K562 (cell line): ENCODE measurements at regions not wholly inside any gene's neighbourhood (a gene's known extent, or its start where the extent isn't known, plus 50 kb on each side); places are given as distances from the start of the nearest gene placed in this dataset.

Experiments
- ATAC-seq: fragments of 200-7000 bp; cut with Tn5 transposase; 3 replicates; pipeline ENCODE4 v1.9.1; 2020; ENCODE audit warnings: moderate library complexity
- BruUV-seq: library from RNA; stranded (reverse); fragments of 400-500 nt; replicated peaks from 2 replicates; lab custom pipeline; 2021; lab: Mats Ljungman, UMichigan
- CTCF ChIA-PET: fragments of 300-600 bp; formaldehyde crosslinking; extraction: SDS; loops from one replicate; lab custom pipeline; 2021; ENCODE audit warnings: low intra/inter-chr PET ratio; lab: Yijun Ruan, JAX
- POLR2A ChIA-PET: fragments of 300-600, 350-650 bp; sonication (Branson Sonifier 250); formaldehyde crosslinking; extraction: SDS; loops from one replicate; lab custom pipeline; 2021; ENCODE audit warnings: antibody characterized with exemption, inconsistent platforms; lab: Yijun Ruan, JAX
- DNase-seq, 4 experiments: peaks; one replicate each; pipeline versions ENCODE4 v3.0.0 to v3.0.0-alpha.2; 2011 to 2018; ENCODE audit warnings: low spot score in 3 of 4, mixed read lengths in 3 of 4; ENCODE audit errors: extremely low read depth in 1 of 4
- FAIRE-seq: peaks from 2 replicates; lab custom pipeline; 2011; peaks lifted over from hg19 to GRCh38; lab: Jason Lieb, UNC
- H2AFZ ChIP-seq: 2 replicates; pipeline ENCODE4 v1.6.0; 2011; ENCODE audit warnings: low read depth, low read length, control low read depth, inconsistent platforms
- H3K27ac ChIP-seq: fragments of 200-600 bp; 3 replicates; pipeline ENCODE4 v1.8.0; 2011; ENCODE audit warnings: low read depth, mild to moderate bottlenecking, control low read depth, inconsistent platforms, low read length, moderate library complexity, mixed read lengths; ENCODE audit errors: extremely low read depth
- H3K27me3 ChIP-seq, 2 experiments: fragments of 300-600 bp in 1 of 2; 2 replicates in 1 of 2; 3 replicates in 1 of 2; pipeline versions ENCODE4 v1.6.0 to v1.8.0; 2011; ENCODE audit warnings: inconsistent platforms in 2 of 2, low read length in 2 of 2, mild to moderate bottlenecking in 1 of 2, mixed read lengths in 1 of 2, moderate library complexity in 1 of 2; ENCODE audit not compliant: control insufficient read depth in 2 of 2, insufficient read depth in 2 of 2
- H3K36me3 ChIP-seq: fragments of 300-600 bp; 3 replicates; pipeline ENCODE4 v1.8.0; 2011; ENCODE audit warnings: mild to moderate bottlenecking, low read length, inconsistent platforms; ENCODE audit not compliant: control insufficient read depth, insufficient read depth
- H3K4me1 ChIP-seq, 2 experiments: fragments of 200-600 bp in 1 of 2; replicated peaks in 1 of 2; 2 replicates in 1 of 2; 3 replicates in 1 of 2; pipeline versions ENCODE4 v1.5.1 to v1.8.0; 2011; ENCODE audit warnings: inconsistent platforms in 2 of 2, low read length in 2 of 2, mild to moderate bottlenecking in 1 of 2, mixed read lengths in 1 of 2, moderate library complexity in 1 of 2; ENCODE audit not compliant: control insufficient read depth in 2 of 2, insufficient read depth in 2 of 2
- H3K4me2 ChIP-seq: 2 replicates; pipeline ENCODE4 v1.6.1; 2011; ENCODE audit warnings: low read length, control low read depth, inconsistent platforms, mixed read lengths; ENCODE audit not compliant: insufficient read depth
- H3K4me3 ChIP-seq: fragments of 200-600 bp; sonication (generic), shearing (Covaris generic); 2 replicates; pipeline ENCODE4 v1.5.1; 2016; ENCODE audit warnings: control low read depth, inconsistent platforms
- H3K79me2 ChIP-seq: fragments of 200-600 bp; 3 replicates; pipeline ENCODE4 v1.8.0; 2011; ENCODE audit warnings: low read length, inconsistent platforms; ENCODE audit not compliant: control insufficient read depth, insufficient read depth
- H3K9ac ChIP-seq, 2 experiments: 2 replicates each; pipeline versions ENCODE4 v1.6.0 to v1.6.1; 2011; ENCODE audit warnings: low read depth in 2 of 2, low read length in 2 of 2, control low read depth in 1 of 2, inconsistent platforms in 1 of 2, mild to moderate bottlenecking in 1 of 2, mixed read lengths in 1 of 2; ENCODE audit not compliant: insufficient read depth in 1 of 2
- H3K9me1 ChIP-seq: one replicate; pipeline ENCODE4 v1.6.0; 2011; ENCODE audit warnings: inconsistent platforms, mild to moderate bottlenecking, low read length, moderate library complexity; ENCODE audit not compliant: control insufficient read depth, insufficient read depth
- H3K9me3 ChIP-seq: replicated peaks from 2 replicates; pipeline ENCODE4 v1.5.1; 2011; ENCODE audit warnings: low read depth, low read length, inconsistent platforms; ENCODE audit not compliant: control insufficient read depth, insufficient read depth
- H4K20me1 ChIP-seq: replicated peaks from 2 replicates; pipeline ENCODE4 v1.6.1; 2011; ENCODE audit warnings: low read length, inconsistent platforms, mixed read lengths; ENCODE audit not compliant: control insufficient read depth, insufficient read depth
- DIDO1 ChIP-seq: fragments of 450-650 bp; IDR thresholded peaks from 2 replicates; pipeline ENCODE4 v1.6.1; 2016; ENCODE audit warnings: low read depth, missing biosample characterization, missing genetic modification characterization
- FOXJ3 ChIP-seq: sonication (generic); formaldehyde crosslinking; IDR thresholded peaks from 2 replicates; pipeline ENCODE4 v1.4.0; 2020; ENCODE audit warnings: mild to moderate bottlenecking, missing genetic modification reagents
- HDAC6 ChIP-seq: IDR thresholded peaks from 2 replicates; pipeline ENCODE4 v1.6.1; 2012; ENCODE audit warnings: low read depth, mild to moderate bottlenecking, control low read depth, inconsistent platforms, low read length, moderate library complexity
- HIVEP1 ChIP-seq: fragments of 250-450 bp; sonication (Bioruptor Pico); IDR thresholded peaks from 2 replicates; pipeline ENCODE4 v1.4.0; 2020; ENCODE audit warnings: mild to moderate bottlenecking
- NEUROD1 ChIP-seq: fragments of 150-350 bp; IDR thresholded peaks from 2 replicates; pipeline ENCODE4 v1.6.1; 2014; ENCODE audit warnings: borderline replicate concordance, low read length, low read depth; ENCODE audit not compliant: partially characterized antibody
- SREBF2 ChIP-seq: sonication (generic); formaldehyde crosslinking; IDR thresholded peaks from 2 replicates; pipeline ENCODE4 v1.4.0; 2020; ENCODE audit warnings: mild to moderate bottlenecking, missing genetic modification reagents
- ZNF77 ChIP-seq: fragments of 250-450 bp; sonication (Bioruptor Pico); IDR thresholded peaks from 2 replicates; pipeline ENCODE4 v1.5.0; 2020
- WGBS: fragments of 100-300 bp; shearing (Covaris generic); methylation state at CpG from one replicate; pipeline ENCODE4 v1.1.6; 2016; ENCODE audit warnings: low coverage, mixed read lengths; ENCODE audit not compliant: insufficient coverage; ENCODE audit errors: missing lambda C conversion rate; 5-methylcytosine and 5-hydroxymethylcytosine counted together
- in situ Hi-C: fragments of 300-500 bp; cut with MboI; formaldehyde crosslinking; loops from 4 replicates; pipeline ENCODE4 v1.15.0; 2018; ENCODE audit warnings: inconsistent platforms, mixed read lengths
- intact Hi-C: fragments of 100-400 bp; cut with micrococcal nuclease; formaldehyde crosslinking; loops from 2 replicates; pipeline ENCODE4 v1.14.2; 2022

DNA sequence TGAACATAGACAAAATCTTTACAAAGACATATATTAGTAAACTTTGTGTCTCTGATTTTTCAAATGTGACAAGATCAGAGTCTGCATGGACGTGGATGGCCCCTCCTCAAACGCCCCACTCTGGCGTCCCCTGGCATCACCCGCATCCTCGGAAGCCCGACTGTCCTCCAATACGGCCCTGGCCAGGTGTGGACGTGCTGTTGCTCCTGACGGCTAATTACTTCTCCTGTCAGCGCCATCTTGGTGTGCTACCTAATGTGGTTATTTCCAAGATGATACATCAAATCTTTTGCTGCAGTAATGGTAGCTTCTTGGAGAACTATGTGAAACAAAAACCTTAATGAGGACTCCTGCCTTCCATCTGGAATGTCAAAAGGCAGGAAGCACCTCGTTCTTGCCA lies 747.4 kb upstream of the SALL3 start (continued):
- TF ChIP-seq HDAC6: no peak
- TF ChIP-seq, all 486 proteins: peak for 0

DNA sequence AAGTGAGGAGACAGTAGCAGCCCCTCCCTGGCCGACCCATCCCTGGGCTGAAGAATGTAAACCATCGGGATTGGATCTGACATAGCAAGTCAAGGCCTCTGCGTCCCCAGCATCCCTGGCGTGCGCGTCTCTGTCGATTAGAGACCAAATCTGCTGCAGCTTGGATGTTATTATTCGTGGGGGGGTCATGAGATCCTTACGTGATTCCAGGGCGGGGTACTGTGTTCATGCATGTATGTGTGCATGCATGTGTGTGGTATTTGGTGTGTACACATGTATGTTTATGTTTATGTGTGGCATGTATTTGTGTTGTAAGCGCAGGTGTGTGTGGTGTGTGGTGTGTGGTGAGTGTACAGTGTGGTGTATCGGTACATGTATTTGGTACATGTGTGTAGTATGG lies 741.8 kb upstream of the SALL3 start:
- no peaks in the 10 kb centered on the region for H3K9me1 ChIP-seq
- H3K27ac ChIP-seq: no peak overlapping the region
- no peaks in the 10 kb centered on the region for H3K4me1 ChIP-seq
- H3K36me3 ChIP-seq: no peaks in the 10 kb centered on the region; the same call in 2 of the 3 replicates
- ChIA-PET POLR2A (no interaction called here), CTCF (no interaction called here)
- H3K4me3 ChIP-seq: no peak overlapping the region
- H4K20me1 ChIP-seq: no peaks in the 10 kb centered on the region
- H3K27me3 ChIP-seq: no peaks in the 10 kb centered on the region; a peak in 1 of 5 replicates
- FAIRE-seq (no peak), ATAC-seq (no peak), DNase-seq (no peak)
- no peaks in the 10 kb centered on the region for H3K79me2 ChIP-seq
- no peak overlapping the region for H2AFZ ChIP-seq
- BruUV-seq: no TSS peak
- intact Hi-C loops (no loop called here), in situ Hi-C loops (no loop called here)
- WGBS: 2% methylated on average over 8 of the region's 12 CpGs
- TF ChIP-seq HIVEP1: no peak
- TF ChIP-seq DIDO1: no peak
- no peak for TF ChIP-seq ZNF77 (CRISPR knock-in tag)
- no peak for TF ChIP-seq FOXJ3
- TF ChIP-seq SREBF2 (CRISPR knock-in tag): no peak
- TF ChIP-seq NEUROD1: no peak
- no peak overlapping the region for H3K4me2 ChIP-seq
- H3K9me3 ChIP-seq: no peaks in the 10 kb centered on the region
- H3K9ac ChIP-seq: no peak overlapping the region
